SK-N-SH (cell line): ENCODE measurements at regions not wholly inside any gene's neighbourhood (a gene's known extent, or its start where the extent isn't known, plus 50 kb on each side); places are given as distances from the start of the nearest gene placed in this dataset.

Experiments
- CTCF ChIA-PET: fragments of 300-600, 350-600 bp; formaldehyde crosslinking; extraction: SDS; loops from one replicate; lab custom pipeline; 2021; lab: Yijun Ruan, JAX
- POLR2A ChIA-PET: fragments of 350-600 bp; sonication (Branson Sonifier 250); formaldehyde crosslinking; extraction: SDS; loops from one replicate; lab custom pipeline; 2020; ENCODE audit warnings: antibody characterized with exemption, inconsistent platforms; lab: Yijun Ruan, JAX
- DNase-seq: peaks from one replicate; pipeline ENCODE4 v3.0.0; 2012
- H2AFZ ChIP-seq: fragments of 200-600 bp; sonication (generic); 2 replicates; pipeline ENCODE4 v1.8.1; 2016; ENCODE audit warnings: antibody characterized with exemption, mild to moderate bottlenecking, low read depth
- H3F3A ChIP-seq: fragments of 200-600 bp; sonication (generic); replicated peaks from 2 replicates; pipeline ENCODE3; 2016; ENCODE audit warnings: antibody characterized with exemption, mild to moderate bottlenecking; ENCODE audit not compliant: insufficient read depth
- H3K27ac ChIP-seq, 2 experiments: fragments of 200-500 bp in 1 of 2; fragments of 200-600 bp in 1 of 2; sonication (Bioruptor generic) in 1 of 2; sonication (generic), shearing (Covaris generic) in 1 of 2; 2 replicates each; pipeline versions ENCODE4 v1.5.1 to v1.6.1; 2014 to 2016; ENCODE audit warnings: low read depth in 2 of 2, inconsistent platforms in 1 of 2, low read length in 1 of 2, mild to moderate bottlenecking in 1 of 2, mixed read lengths in 1 of 2
- H3K27me3 ChIP-seq: fragments of 200-600 bp; sonication (generic), shearing (Covaris generic); 2 replicates; pipeline ENCODE4 v1.6.1; 2016; ENCODE audit warnings: mixed run types; ENCODE audit not compliant: insufficient read depth
- H3K36me3 ChIP-seq, 2 experiments: fragments of 200-500 bp in 1 of 2; fragments of 200-600 bp in 1 of 2; sonication (Bioruptor generic) in 1 of 2; sonication (generic) in 1 of 2; replicated peaks in 1 of 2; 2 replicates each; pipeline versions ENCODE3 to v1.5.1; 2014 to 2016; ENCODE audit warnings: low read length in 1 of 2, mild to moderate bottlenecking in 1 of 2; ENCODE audit not compliant: insufficient read depth in 2 of 2, control insufficient read depth in 1 of 2
- H3K4me1 ChIP-seq, 2 experiments: fragments of 200-500 bp in 1 of 2; fragments of 200-600 bp in 1 of 2; sonication (Bioruptor generic) in 1 of 2; sonication (generic), shearing (Covaris generic) in 1 of 2; 2 replicates each; pipeline versions ENCODE4 v1.5.1 to v1.6.1; 2014 to 2016; ENCODE audit warnings: low read depth in 1 of 2, low read length in 1 of 2, mixed run types in 1 of 2; ENCODE audit not compliant: insufficient read depth in 2 of 2, control insufficient read depth in 1 of 2
- H3K4me2 ChIP-seq: fragments of 200-600 bp; sonication (generic), shearing (Covaris generic); 2 replicates; pipeline ENCODE4 v1.6.1; 2017; ENCODE audit warnings: mixed run types
- H3K4me3 ChIP-seq, 2 experiments: fragments of 200-500 bp in 1 of 2; fragments of 200-600 bp in 1 of 2; sonication (Bioruptor generic) in 1 of 2; sonication (generic), shearing (Covaris generic) in 1 of 2; 2 replicates each; pipeline versions ENCODE4 v1.5.1 to v1.8.1; 2014 to 2016; ENCODE audit warnings: low read depth in 2 of 2, inconsistent platforms in 1 of 2, low read length in 1 of 2, mild to moderate bottlenecking in 1 of 2, mixed read lengths in 1 of 2, moderate library complexity in 1 of 2
- H3K79me2 ChIP-seq: fragments of 200-600 bp; sonication (generic); 2 replicates; pipeline ENCODE4 v1.8.1; 2017; ENCODE audit warnings: mild to moderate bottlenecking; ENCODE audit not compliant: insufficient read depth
- H3K9ac ChIP-seq: fragments of 200-600 bp; sonication (generic); 2 replicates; pipeline ENCODE4 v1.6.1; 2017; ENCODE audit warnings: mixed run types
- H3K9me2 ChIP-seq: fragments of 200-600 bp; sonication (generic); 2 replicates; pipeline ENCODE4 v1.6.1; 2017; ENCODE audit warnings: mixed run types
- H3K9me3 ChIP-seq: fragments of 200-600 bp; sonication (generic); 2 replicates; pipeline ENCODE4 v1.6.1; 2017; ENCODE audit warnings: mixed run types, mild to moderate bottlenecking, moderate library complexity
- H4K20me1 ChIP-seq: fragments of 200-600 bp; sonication (generic); 2 replicates; pipeline ENCODE4 v1.6.1; 2017; ENCODE audit warnings: mild to moderate bottlenecking, mixed run types; ENCODE audit not compliant: insufficient read depth
- EP300 ChIP-seq, 2 experiments: IDR thresholded peaks; 2 replicates each; pipeline versions ENCODE4 v1.4.0 to v1.6.1; 2012; ENCODE audit warnings: borderline replicate concordance in 1 of 2, low read depth in 1 of 2, low read length in 1 of 2
- FOSL2 ChIP-seq: IDR thresholded peaks from 2 replicates; pipeline ENCODE4 v1.4.0; 2012; ENCODE audit warnings: low read depth, mild to moderate bottlenecking, moderate library complexity, borderline replicate concordance
- JUND ChIP-seq: IDR thresholded peaks from 2 replicates; pipeline ENCODE4 v1.4.0; 2012
- POLR2AphosphoS5 ChIP-seq: IDR thresholded peaks from 2 replicates; pipeline ENCODE4 v1.6.1; 2012; ENCODE audit warnings: low read depth, low read length
- TCF12 ChIP-seq: IDR thresholded peaks from 2 replicates; pipeline ENCODE4 v1.4.0; 2012
- TEAD4 ChIP-seq: IDR thresholded peaks from 2 replicates; pipeline ENCODE4 v1.4.0; 2012; ENCODE audit warnings: mild to moderate bottlenecking, borderline replicate concordance; ENCODE audit not compliant: insufficient read depth
- WGBS: methylation state at CpG from one replicate; pipeline ENCODE4 v1.1.6; 2017; ENCODE audit warnings: low lambda C conversion rate; 5-methylcytosine and 5-hydroxymethylcytosine counted together
- TF ChIP-seq, protein P1 (sequence below): IDR thresholded peaks from 2 replicates; pipeline ENCODE4; 2012
- TF ChIP-seq, protein P2 (sequence below): fragments of 200-600 bp; sonication (generic); IDR thresholded peaks from 2 replicates; pipeline ENCODE4 v1.6.1; 2017; ENCODE audit warnings: antibody characterized with exemption, mild to moderate bottlenecking, moderate library complexity
- TF ChIP-seq, protein P3 (sequence below): IDR thresholded peaks from 2 replicates; pipeline ENCODE4 v1.4.0; 2012; ENCODE audit warnings: low read depth

DNA sequence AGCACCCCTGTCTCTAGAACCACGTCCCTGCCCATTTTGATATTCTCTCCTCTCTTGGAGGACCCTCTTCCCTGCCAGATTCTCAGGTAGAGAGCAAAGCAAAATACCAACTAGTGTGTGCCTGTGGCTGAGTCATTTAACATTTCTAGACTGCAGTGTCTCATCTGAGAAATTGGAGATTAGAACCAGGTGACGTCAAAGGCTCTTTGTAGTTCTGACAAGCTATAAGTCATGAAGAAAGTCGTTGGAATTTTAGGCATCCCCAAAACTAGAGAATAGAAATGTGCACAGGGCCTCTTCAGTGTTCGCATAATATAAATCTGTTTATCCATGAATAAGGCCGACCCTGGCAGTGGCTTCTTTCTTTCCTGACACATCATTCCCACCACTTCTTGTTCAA, 74.4 kb upstream of the TANC1 start:
- H3K4me3 ChIP-seq = no peak overlapping the region
- peak; percentile 49 for TF ChIP-seq JUND
- TF ChIP-seq POLR2AphosphoS5 = no peak
- peak in 1 of 2 experiments; percentile 23; a peak in 1 of 4 replicates for TF ChIP-seq EP300 (IDR thresholded peaks at IDR 0.05; ENCODE audit: borderline replicate concordance in 1 of 2, low read depth in 1 of 2, low read length in 1 of 2)
- TF ChIP-seq, protein P1, sequence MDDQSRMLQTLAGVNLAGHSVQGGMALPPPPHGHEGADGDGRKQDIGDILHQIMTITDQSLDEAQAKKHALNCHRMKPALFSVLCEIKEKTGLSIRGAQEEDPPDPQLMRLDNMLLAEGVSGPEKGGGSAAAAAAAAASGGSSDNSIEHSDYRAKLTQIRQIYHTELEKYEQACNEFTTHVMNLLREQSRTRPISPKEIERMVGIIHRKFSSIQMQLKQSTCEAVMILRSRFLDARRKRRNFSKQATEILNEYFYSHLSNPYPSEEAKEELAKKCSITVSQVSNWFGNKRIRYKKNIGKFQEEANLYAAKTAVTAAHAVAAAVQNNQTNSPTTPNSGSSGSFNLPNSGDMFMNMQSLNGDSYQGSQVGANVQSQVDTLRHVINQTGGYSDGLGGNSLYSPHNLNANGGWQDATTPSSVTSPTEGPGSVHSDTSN = peak; percentile 77
- TF ChIP-seq TCF12 = peak; percentile 66
- peak; percentile 30; the same call in 1 of the 2 replicates for TF ChIP-seq FOSL2
- TF ChIP-seq TEAD4 = peak; percentile 42; the same call in 1 of the 2 replicates
- TF ChIP-seq, protein P2, sequence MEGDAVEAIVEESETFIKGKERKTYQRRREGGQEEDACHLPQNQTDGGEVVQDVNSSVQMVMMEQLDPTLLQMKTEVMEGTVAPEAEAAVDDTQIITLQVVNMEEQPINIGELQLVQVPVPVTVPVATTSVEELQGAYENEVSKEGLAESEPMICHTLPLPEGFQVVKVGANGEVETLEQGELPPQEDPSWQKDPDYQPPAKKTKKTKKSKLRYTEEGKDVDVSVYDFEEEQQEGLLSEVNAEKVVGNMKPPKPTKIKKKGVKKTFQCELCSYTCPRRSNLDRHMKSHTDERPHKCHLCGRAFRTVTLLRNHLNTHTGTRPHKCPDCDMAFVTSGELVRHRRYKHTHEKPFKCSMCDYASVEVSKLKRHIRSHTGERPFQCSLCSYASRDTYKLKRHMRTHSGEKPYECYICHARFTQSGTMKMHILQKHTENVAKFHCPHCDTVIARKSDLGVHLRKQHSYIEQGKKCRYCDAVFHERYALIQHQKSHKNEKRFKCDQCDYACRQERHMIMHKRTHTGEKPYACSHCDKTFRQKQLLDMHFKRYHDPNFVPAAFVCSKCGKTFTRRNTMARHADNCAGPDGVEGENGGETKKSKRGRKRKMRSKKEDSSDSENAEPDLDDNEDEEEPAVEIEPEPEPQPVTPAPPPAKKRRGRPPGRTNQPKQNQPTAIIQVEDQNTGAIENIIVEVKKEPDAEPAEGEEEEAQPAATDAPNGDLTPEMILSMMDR = no peak
- no peaks in the 10 kb centered on the region for H4K20me1 ChIP-seq
- H3K27me3 ChIP-seq = no peaks in the 10 kb centered on the region
- WGBS = 45% methylated on average over 5 of the region's 5 CpGs
- ChIA-PET CTCF (interaction anchor here (1.7 kb wide), 1 partner anchor 333 kb away, joined by 4 read pairs; no protein-coding TSS in a partner anchor), POLR2A (no interaction called here)
- no peak overlapping the region for H3K4me2 ChIP-seq
- no peak overlapping the region for H2AFZ ChIP-seq
- H3K9ac ChIP-seq = no peak overlapping the region
- DNase-seq = no peak
- H3F3A ChIP-seq = no peaks in the 10 kb centered on the region
- no peaks in the 10 kb centered on the region for H3K9me3 ChIP-seq
- H3K79me2 ChIP-seq = no peaks in the 10 kb centered on the region
- H3K9me2 ChIP-seq = no peaks in the 10 kb centered on the region
- H3K27ac ChIP-seq = no peak overlapping the region; a peak in 1 of 4 replicates
- H3K4me1 ChIP-seq = no peaks in the 10 kb centered on the region; a peak in 1 of 4 replicates
- H3K36me3 ChIP-seq = no peaks in the 10 kb centered on the region

DNA sequence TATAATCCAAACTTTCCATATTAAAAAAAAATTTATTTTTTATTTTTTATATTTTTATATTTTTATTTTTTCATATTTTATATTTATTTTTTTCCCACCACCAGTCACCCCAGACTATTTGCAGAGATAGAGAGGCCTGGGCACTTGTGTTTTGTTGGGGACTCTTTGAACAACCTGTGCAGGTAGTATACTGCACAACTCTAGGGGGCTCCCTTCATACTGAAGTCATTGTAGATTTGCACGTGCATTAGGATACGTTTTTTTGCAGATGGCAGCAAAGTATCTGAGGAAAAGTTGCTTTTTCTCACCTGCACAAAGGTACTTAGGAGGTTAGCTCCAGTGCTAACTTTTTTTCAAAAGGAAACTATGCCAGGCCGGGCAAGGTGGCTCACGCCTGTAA, 73.9 kb upstream of the TANC1 start:
- 79% methylated on average over 4 of the region's 4 CpGs for WGBS
- CTCF ChIA-PET = interaction anchor here (1.7 kb wide), 1 partner anchor 333 kb away, joined by 4 read pairs; no protein-coding TSS in a partner anchor
- H3F3A ChIP-seq = no peaks in the 10 kb centered on the region
- no peaks in the 10 kb centered on the region for H3K36me3 ChIP-seq
- H3K27ac ChIP-seq = no peak overlapping the region; a peak in 1 of 4 replicates
- no peak overlapping the region for H3K4me3 ChIP-seq
- no peaks in the 10 kb centered on the region for H3K27me3 ChIP-seq
- no peaks in the 10 kb centered on the region for H3K79me2 ChIP-seq
- no peaks in the 10 kb centered on the region for H3K9me2 ChIP-seq
- no peak overlapping the region for H3K9ac ChIP-seq
- no peaks in the 10 kb centered on the region for H4K20me1 ChIP-seq
- DNase-seq = no peak
- H3K4me2 ChIP-seq = no peak overlapping the region
- no peaks in the 10 kb centered on the region for H3K9me3 ChIP-seq
- POLR2A ChIA-PET = no interaction called here
- no peak overlapping the region for H2AFZ ChIP-seq
- TF ChIP-seq, protein P2 = peak; percentile 22; the same call in 1 of the 2 replicates
- no peak for TF ChIP-seq FOSL2
- TF ChIP-seq, protein P3, sequence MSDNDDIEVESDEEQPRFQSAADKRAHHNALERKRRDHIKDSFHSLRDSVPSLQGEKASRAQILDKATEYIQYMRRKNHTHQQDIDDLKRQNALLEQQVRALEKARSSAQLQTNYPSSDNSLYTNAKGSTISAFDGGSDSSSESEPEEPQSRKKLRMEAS = no peak
- TF ChIP-seq, all 33 proteins: peak for 1
- no peaks in the 10 kb centered on the region; a peak in 1 of 4 replicates for H3K4me1 ChIP-seq
